ENCODE measurements at regions not wholly inside any gene's neighbourhood (a gene's known extent, or its start where the extent isn't known, plus 50 kb on each side); places are given as distances from the start of the nearest gene placed in this dataset.

DNA sequence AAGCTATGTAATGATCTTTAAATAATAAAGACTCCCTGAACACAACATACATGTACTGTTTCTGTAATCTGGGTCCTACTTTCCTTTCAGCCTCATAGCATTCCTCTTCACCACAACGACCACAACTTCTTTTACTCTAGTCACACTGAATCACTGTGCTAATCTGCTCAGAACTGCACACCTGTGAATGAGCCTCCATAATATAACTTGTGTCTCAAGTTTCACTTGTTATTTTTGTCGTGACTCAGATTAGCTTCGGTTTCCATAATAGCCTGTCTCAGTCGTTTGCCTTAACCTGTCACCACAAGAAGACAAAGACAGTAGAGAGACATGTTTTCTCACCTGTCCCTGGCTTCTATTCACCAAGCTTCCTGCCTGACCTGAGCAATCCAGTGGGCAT, 61.8 kb downstream of the MAGED1 start:
- TF ChIP-seq NFYB (IDR thresholded peaks at IDR 0.05; ENCODE audit: insufficient read depth, low read depth, low read length) (no peak), SIX5 (IDR thresholded peaks at IDR 0.05; ENCODE audit: low read depth, low read length, severe bottlenecking) (no peak), EZH2 (IDR thresholded peaks at IDR 0.05; ENCODE audit: borderline replicate concordance, control insufficient read depth, low read depth, low read length) (no peak), NRF1 (conservative IDR thresholded peaks at IDR 0.05; ENCODE audit: low read depth, low read length) (no peak)
- TF ChIP-seq, protein P1, sequence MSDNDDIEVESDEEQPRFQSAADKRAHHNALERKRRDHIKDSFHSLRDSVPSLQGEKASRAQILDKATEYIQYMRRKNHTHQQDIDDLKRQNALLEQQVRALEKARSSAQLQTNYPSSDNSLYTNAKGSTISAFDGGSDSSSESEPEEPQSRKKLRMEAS (IDR thresholded peaks at IDR 0.05; ENCODE audit: low read depth, low read length) = no peak
- TF ChIP-seq, protein P2, sequence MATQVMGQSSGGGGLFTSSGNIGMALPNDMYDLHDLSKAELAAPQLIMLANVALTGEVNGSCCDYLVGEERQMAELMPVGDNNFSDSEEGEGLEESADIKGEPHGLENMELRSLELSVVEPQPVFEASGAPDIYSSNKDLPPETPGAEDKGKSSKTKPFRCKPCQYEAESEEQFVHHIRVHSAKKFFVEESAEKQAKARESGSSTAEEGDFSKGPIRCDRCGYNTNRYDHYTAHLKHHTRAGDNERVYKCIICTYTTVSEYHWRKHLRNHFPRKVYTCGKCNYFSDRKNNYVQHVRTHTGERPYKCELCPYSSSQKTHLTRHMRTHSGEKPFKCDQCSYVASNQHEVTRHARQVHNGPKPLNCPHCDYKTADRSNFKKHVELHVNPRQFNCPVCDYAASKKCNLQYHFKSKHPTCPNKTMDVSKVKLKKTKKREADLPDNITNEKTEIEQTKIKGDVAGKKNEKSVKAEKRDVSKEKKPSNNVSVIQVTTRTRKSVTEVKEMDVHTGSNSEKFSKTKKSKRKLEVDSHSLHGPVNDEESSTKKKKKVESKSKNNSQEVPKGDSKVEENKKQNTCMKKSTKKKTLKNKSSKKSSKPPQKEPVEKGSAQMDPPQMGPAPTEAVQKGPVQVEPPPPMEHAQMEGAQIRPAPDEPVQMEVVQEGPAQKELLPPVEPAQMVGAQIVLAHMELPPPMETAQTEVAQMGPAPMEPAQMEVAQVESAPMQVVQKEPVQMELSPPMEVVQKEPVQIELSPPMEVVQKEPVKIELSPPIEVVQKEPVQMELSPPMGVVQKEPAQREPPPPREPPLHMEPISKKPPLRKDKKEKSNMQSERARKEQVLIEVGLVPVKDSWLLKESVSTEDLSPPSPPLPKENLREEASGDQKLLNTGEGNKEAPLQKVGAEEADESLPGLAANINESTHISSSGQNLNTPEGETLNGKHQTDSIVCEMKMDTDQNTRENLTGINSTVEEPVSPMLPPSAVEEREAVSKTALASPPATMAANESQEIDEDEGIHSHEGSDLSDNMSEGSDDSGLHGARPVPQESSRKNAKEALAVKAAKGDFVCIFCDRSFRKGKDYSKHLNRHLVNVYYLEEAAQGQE (IDR thresholded peaks at IDR 0.05; ENCODE audit: low read depth, low read length) = no peak
- TF ChIP-seq, protein P3, sequence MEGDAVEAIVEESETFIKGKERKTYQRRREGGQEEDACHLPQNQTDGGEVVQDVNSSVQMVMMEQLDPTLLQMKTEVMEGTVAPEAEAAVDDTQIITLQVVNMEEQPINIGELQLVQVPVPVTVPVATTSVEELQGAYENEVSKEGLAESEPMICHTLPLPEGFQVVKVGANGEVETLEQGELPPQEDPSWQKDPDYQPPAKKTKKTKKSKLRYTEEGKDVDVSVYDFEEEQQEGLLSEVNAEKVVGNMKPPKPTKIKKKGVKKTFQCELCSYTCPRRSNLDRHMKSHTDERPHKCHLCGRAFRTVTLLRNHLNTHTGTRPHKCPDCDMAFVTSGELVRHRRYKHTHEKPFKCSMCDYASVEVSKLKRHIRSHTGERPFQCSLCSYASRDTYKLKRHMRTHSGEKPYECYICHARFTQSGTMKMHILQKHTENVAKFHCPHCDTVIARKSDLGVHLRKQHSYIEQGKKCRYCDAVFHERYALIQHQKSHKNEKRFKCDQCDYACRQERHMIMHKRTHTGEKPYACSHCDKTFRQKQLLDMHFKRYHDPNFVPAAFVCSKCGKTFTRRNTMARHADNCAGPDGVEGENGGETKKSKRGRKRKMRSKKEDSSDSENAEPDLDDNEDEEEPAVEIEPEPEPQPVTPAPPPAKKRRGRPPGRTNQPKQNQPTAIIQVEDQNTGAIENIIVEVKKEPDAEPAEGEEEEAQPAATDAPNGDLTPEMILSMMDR (IDR thresholded peaks at IDR 0.05 in 2 of 3, conservative IDR thresholded peaks at IDR 0.05 in 1 of 3; ENCODE audit: control insufficient read depth in 2 of 3, extremely low read depth in 1 of 3, insufficient read depth in 1 of 3, low read depth in 3 of 3, low read length in 3 of 3) = no peak
